GM18507 (cell line): ENCODE measurements at regions not wholly inside any gene's neighbourhood (a gene's known extent, or its start where the extent isn't known, plus 50 kb on each side); places are given as distances from the start of the nearest gene placed in this dataset.
A peak's percentile ranks its signal among the peaks of the same experiment; 100 is the strongest.

Experiments used
- DNase-seq: peaks from one replicate; pipeline ENCODE4 v3.0.0; 2011; ENCODE audit warnings: low read depth; ENCODE audit not compliant: insufficient read length; ENCODE audit errors: extremely low spot score
- FAIRE-seq: peaks from 2 replicates; lab custom pipeline; 2011; peaks lifted over from hg19 to GRCh38; lab: Jason Lieb, UNC

DNA sequence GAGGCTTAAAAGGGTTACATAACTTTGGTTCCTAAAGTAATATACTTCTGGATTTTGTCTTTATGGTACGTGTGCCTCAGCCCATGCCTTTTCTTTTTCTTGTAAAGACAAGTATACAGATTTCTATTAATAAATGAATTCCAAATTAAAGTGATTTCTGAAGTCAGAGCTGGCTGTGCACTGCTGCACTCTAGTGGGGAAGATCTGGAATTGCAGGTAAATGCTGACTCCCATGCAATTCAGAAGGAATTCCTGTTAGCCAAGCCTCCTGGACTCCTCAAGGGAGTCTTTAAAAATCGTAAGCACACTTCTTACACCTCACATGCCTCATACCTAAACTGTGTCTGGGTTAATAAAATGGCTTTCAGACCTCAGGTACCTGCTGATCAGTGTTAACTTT, 118.4 kb upstream of the SLC7A1 start:
- DNase-seq, result no peak
- FAIRE-seq, result peak; percentile 36

DNA sequence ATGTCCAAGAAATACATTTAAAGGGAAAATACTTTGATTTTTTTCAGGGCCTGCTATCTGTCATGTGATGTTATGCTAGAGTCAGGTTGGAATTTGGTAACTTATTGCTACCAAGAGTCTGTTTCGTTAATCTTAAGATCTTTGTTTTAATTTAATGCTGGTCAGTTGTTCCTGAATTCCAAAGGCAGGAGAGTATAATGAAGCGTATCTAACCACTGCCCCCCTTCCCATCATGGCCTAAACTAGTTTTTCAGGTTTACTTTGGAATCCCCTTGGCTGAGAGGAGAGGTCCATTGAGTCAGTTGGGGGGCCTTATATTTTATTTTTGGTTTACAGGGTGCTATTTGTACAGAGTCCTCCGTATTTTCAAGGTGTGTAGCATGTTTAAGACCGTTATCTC, 116.3 kb upstream of the SLC7A1 start:
- FAIRE-seq (no peak), DNase-seq (no peak)

DNA sequence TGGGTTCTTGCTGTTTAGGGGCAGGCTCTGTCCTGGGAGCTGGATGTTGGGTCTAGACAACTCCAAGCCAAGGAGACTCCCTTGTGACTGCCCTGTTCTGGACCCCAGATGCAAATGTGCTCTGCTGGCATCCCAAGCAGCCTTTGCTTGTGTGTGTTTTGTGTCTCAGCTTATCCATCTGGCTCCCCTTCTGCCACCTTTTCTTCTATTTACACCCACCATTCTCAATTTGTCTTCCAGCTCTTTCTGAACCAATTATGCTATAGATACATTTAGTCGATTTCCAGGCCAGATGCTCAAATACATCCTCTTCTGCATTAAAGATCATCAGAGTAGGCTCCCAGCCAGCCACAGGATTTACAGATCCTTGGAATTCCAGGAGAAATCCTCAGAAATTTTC, 115.0 kb upstream of the SLC7A1 start:
- FAIRE-seq (no peak), DNase-seq (no peak)

DNA sequence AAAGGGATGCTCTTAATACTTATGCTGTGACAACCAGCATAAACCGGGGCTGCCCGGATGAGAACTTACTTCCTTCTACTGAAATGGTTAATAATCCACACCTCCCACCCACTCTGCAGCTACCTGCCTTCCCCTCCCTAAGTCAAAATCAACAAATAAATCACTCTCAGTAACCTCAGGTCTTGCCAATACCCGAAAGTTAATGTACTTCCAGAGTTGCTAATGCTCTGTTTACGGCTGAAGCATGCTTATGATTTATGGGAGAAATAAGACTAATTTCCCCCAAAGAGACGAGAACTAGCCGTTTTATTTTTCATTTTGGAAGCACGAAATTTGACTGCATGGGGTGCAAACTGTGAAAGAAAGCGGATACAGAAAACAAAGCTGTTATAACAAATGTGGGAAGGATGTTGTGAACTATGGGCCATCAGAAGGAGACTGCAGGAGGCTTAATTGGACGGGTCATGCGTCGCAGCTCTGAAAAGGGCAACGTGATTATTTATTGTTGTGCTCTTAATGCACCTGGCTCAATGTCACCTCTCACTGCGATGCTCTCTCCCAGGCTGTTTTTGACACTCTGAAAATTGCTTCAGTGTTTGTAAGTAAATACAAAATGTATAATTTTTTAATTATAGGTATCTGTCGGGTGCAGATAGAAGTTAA, 114.0 kb upstream of the SLC7A1 start:
- no peak for FAIRE-seq
- DNase-seq, result no peak

DNA sequence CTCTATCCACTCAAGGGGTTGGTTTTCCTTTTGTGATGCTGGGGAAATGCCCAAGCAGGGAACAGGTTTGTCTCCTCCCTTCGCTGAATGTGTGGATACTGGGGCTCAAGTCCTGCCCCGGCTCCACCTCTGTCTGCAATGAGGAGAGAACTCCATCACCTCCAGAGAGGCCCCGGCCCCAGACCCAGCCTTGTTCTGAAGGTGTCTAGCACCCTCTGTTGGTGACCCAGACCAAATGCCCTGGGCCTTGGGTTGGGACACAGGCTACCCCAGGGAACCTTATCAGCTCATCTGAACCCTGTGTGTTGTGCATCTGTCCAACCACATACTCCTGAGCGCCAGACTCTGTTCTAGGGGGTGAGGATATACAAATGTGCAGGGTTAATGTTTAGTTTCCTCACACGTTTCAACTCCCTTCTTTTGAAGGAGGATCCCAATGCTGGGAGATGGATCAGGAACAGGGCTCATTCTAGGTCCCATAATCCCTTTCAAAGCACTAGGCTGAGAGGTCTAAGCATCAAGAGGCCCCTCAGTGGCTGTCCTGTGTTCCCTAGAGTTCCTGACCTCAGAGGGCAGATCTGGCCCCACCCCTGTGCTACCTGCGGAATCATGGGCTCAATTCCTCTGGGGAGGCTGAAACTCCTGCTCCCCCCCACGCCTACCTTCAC, 112.5 kb upstream of the SLC7A1 start:
- peak; percentile 61 for FAIRE-seq
- no peak for DNase-seq

DNA sequence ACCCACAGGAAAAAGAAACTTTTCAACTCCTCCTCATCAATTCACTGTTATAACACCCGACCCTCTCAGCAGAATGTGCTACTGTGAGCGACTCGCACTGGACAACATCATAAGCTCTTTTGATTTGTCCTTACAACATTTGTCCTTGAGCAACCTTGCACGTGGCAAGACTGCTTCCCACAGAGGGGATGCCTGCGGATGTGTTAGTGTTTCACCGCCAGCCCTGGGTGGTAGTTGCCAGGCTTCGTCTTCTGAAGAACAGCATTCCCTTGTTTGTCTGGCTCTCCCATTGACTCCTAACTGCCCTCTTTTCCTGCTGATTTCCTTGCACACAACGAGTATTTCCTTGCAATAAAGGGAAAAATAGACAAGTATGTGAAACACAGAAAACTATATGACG, 111.4 kb upstream of the SLC7A1 start:
- DNase-seq (no peak), FAIRE-seq (no peak)

DNA sequence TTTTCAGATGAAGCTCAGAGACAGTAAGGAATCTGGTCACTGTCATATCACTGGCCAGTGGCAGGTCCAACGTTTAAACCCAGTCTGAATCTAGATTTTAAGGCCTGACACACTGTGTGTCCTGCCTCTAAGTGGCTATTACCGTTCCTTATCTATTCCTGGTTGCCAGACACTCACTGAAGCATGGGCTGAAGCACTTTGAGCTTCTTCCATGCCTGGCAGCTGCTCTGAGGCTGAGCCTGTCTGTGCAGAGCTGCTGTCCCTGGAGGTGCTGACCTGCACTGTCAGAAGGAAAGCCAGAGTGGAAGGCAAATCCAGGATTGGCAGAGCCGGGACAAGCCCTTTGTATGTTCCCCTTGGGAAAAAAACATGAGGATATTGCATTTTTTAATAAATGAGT, 109.2 kb upstream of the SLC7A1 start:
- no peak for FAIRE-seq
- no peak for DNase-seq

DNA sequence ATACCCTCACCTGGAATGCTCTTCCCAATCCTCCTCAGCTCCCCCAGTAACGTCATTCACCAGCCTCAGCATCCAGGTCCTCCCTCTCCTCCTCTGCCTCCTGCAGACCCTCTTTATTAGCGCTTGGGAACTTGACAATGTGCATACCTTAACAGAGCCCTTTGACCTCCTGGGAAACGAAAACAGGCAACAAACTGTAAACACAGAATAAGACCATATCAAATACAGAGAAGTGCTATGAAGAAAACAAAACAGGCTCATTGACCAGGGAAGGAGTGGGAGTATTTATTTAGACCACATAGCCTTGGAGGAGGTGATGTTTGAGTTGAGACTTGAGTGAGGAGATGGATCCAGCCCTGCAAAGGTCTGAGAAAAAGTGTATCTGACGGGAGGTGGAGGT, 107.9 kb upstream of the SLC7A1 start:
- DNase-seq (no peak), FAIRE-seq (no peak)

DNA sequence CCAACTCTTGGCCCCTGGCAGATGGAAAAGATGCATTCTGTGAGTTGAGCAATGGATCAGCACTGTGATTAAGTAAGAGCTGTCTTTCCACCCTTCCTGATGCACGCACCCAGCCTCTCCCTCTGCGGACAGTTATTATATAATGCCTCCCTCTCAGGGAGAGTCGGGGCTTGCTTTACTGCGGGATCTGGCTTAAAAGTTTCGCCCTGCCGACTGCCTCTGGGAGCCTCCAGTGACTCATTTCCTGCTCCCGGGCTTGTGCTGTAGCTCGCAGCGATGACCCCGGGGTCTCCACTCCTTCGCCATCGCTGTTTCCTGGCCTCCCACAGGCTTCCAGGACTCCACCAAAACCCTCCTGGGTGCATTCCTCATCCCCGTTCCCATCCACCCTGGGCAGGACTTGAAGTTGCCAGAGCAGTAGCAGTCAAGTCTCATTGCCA, 107.4 kb upstream of the SLC7A1 start:
- DNase-seq, result no peak
- FAIRE-seq, result no peak

DNA sequence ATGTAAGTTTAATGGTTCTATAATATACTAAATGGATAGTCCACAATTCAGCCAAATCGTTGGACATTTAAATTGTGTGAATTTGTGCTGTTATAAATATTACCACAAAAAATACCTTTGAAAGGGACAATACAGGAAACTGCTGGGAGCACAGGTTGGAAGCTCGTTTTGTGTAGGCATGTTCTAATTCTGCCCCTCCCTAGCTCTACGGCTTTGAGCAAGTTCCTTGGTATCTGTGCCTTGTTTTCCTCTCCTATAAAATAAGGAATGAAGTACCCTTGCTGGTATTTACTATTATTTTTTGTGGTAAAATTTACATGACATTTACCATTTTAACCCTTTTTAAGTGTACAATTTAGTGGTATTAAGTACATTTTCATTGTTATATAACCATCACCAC, 102.6 kb upstream of the SLC7A1 start:
- FAIRE-seq (no peak), DNase-seq (no peak)

DNA sequence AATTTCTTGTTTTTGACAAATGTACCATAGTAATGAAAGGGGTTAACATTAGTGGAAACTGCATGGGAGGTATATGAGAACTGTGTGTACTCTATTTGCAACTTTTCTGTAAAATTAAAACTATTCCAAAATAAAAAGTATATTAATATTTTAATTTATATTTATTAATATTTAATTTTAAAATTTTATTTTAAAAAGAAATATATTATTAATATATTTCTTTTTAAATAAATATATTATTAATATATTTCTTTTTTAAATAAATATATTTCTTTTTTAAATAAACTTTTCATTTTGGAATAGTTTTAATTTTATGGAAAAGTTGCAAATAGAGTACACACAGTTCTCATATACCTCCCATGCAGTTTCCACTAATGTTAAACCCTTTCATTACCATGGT, 101.1 kb upstream of the SLC7A1 start:
- no peak for FAIRE-seq
- DNase-seq, result no peak

DNA sequence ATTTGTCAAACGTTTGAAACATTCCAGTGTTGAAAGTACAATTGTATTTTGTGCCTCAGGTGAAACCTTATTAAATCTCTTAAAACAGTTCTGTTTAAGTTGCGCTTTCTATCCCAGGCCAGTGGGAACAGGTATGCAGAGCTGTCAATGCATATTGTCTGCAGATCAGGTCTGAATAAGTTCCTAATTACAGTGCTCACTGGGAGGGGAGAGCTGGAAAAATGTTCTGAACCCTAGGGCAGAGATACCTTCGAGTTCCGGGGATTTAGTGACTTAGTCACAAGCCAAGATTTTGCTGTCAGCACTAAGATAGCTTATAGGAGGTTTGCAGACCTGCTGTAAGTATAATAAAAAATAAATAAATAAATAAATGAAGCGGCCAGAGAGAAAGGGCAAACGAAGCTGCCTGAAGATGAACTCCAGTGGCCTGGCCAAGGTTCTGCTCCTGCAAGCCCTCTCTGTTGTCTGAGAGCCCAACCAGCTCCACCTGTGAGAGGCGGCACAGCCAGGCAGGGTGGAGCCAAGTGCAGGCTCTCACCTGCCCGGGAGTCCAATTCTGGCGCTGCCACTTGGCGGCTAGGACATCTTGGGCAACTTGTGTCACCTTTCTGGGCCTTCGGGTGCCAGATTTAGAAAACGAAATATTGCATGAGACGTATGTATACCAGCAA, 97.9 kb upstream of the SLC7A1 start:
- FAIRE-seq (no peak), DNase-seq (no peak)

DNA sequence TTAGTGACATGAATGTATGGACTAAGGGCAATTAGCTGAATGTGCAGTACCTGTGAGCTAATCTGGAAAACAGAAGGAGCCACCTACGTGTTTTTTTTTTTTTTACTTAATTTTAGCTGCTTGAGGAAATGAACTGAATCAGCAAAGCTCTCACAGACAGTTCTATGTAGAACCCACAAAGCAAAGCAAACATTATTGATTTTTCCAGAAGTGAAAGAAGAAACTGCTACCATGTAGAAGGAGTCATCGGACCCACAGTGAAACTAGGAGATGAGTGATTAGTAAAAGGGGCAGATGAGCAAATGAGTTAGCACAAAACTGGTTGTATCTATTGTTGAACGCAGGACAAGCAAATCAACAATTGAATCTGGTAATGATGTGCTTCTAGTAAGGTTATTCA, 94.1 kb upstream of the SLC7A1 start:
- no peak for FAIRE-seq
- no peak for DNase-seq

DNA sequence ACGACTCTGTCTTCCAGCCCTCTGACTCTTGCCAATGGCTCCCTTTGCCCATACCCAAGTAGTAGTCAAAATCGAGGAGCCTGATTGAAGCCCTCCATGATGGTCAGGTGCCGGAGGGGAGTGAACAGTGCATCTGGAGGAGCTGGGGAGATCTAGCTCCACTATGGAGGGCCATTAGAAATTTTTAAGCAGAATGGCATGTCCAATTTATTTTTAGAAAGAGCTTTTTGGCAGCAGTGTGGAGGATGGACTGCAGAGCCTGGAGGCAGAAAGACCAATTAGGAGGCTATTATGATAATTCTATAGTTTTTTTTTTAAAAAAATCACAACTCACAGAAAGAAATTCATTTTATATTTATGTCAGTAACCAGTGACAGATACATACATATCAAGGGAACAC, 92.7 kb upstream of the SLC7A1 start:
- FAIRE-seq, result no peak
- DNase-seq, result no peak

DNA sequence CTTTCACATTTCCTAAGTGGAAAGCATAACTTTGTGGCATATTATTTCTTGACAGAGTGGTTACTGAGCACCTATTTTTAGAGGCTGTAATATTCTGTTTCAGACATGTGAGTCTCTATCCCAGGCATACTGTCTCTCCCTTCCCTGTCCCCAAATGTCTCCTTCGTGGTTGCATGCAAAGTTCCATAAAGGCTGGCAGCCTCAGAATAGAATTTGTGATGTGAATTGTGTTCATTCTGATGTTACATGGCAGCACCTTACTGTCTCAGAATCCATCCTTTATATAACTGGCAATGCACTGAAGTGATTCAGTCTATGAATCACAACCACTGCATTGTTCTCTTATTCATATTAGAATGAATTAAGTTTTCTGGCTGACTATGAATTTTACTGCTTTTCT, 89.0 kb upstream of the SLC7A1 start:
- DNase-seq (no peak), FAIRE-seq (no peak)

DNA sequence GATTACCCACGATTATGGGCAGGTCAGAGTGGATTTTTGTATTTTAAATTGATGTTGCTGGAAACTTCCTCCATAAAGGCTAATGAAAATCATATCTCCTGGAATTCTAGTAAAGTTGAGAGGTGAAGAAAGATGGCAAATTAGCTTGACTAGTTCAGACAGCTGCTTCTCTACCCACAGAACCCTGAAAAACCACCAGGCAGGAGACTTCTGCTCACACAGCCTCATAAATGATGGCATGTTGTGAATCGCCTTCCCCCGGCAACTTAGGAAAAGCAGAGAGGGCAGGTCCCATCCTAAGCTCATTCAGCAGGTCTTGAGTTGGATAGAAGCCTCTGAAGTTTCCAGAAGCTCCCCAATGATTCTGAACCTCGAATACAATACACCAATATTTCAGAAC, 87.6 kb upstream of the SLC7A1 start:
- DNase-seq (no peak), FAIRE-seq (no peak)

DNA sequence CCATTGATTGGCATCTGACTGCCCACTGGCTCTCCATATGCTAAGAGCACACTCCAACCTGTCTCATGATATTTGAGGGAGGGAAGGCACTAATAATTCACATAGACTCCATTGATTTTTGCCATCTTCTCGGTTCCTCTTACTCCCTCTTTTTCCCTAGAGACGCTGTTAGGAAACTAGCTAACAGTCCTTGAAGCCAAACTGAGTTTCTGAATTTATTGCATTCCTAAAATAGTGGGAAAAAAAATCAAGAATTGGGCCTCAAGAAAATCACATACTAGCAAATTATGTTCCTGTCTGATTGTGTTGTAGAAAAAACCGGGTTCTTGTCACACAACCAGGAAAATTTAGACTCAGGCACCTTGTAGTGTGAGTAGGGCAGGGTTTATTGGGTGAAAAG, 86.4 kb upstream of the SLC7A1 start:
- DNase-seq (no peak), FAIRE-seq (no peak)

DNA sequence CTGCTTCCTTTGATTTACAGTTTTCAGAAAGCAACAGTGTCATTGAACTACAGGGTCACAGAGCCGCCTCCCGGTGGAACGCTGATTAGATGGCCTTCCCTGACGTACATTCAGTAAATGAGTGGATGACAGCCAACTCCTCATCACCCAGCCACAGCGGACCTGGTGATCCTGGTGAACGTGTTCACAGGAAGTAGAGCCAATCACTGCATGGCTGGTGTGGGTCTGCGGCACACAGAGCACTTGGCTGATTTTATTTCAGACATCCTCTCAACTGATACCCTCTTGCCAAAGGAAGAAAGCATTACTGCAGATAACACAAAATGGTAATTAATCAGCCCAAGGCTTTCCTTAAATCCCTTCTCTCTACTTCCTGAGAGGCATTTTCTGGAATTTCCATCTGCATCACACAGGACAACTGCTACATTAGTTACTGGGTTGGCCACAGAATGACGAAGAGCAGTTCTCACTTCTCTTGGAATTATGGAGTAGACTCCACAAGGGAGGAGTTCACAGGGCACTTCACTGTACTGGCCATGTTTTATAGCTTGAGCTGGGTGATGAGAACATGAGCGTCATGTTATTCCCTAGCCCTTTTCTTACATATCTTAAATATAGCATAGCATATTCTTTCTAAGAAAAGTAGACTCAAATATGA, 84.0 kb upstream of the SLC7A1 start:
- FAIRE-seq, result no peak
- no peak for DNase-seq

DNA sequence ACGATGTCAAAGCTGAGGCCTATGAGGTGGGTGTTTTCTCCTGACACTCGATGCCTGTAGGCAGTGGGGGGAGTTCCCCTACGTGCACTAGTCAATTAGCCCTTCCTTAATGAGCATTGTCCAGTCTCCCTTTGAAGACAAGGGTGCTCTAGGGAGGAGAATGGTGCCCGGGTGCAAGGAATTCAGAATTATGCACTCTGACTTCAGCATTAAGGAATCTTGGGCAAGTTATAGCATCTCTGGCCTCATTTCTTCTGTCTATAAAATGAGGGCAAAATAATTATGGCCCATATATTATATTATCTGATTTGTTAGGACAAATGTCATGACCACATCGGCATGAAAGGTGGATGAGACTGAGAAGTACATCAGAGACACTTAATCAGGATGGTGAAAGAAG, 82.1 kb upstream of the SLC7A1 start:
- FAIRE-seq (no peak), DNase-seq (no peak)

DNA sequence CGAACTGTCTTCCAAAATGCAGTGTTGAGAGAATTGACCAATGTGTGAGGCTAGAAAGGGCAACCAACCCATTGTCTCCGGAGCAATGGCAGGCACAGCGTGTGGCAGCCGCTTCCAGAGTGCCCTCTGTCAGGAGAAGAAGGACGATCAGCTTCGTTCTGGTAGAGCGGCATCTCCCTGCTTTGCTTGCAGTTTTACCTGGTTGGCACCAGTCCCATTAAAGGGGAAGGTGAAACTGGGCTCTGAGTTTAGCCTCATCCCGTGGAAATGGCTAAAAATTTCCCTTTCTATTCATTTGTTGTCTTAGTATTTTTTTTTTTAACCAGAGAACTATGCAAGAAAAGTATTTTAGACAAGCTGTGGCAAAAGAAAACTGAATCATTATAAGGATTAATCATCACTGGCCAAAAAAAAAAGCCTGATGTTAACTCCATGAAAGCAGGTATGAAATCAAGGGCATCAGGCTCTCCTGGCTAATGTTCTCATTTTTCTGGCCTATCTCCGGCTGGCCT, 81.5 kb upstream of the SLC7A1 start:
- DNase-seq (no peak), FAIRE-seq (no peak)
